Kidney (tissue), 13 donors: ENCODE measurements at regions not wholly inside any gene's neighbourhood (a gene's known extent, or its start where the extent isn't known, plus 50 kb on each side); places are given as distances from the start of the nearest gene placed in this dataset.

Experiments
- DNase-seq, 5 donors: peaks; one replicate each; pipeline ENCODE4 v3.0.0-alpha.2; 2013 to 2020
- FAIRE-seq: peaks from 2 replicates; lab custom pipeline; 2012; peaks lifted over from hg19 to GRCh38; lab: Jason Lieb, UNC
- H3K27ac ChIP-seq, 2 donors: one replicate each; pipeline ENCODE4 v1.7.0; 2013; ENCODE audit warnings: low read depth in 2 of 2, low read length in 2 of 2, inconsistent platforms in 1 of 2
- H3K27me3 ChIP-seq: one replicate; pipeline ENCODE4 v1.7.1; 2013; ENCODE audit warnings: low read length, inconsistent platforms; ENCODE audit not compliant: control insufficient read depth, insufficient read depth
- H3K36me3 ChIP-seq, 3 donors: one replicate each; pipeline versions ENCODE4 v1.7.0 to v1.7.1; 2013; ENCODE audit warnings: low read length in 3 of 3, control low read depth in 1 of 3, inconsistent platforms in 1 of 3; ENCODE audit not compliant: insufficient read depth in 3 of 3, control insufficient read depth in 2 of 3
- H3K4me1 ChIP-seq, 3 donors: one replicate each; pipeline versions ENCODE4 v1.7.0 to v1.7.1; 2013; ENCODE audit warnings: low read length in 3 of 3, inconsistent platforms in 1 of 3, low read depth in 1 of 3; ENCODE audit not compliant: control insufficient read depth in 2 of 3, insufficient read depth in 2 of 3
- H3K4me3 ChIP-seq, 3 donors: one replicate each; pipeline versions ENCODE4 v1.7.0 to v1.8.1; 2013; ENCODE audit warnings: low read length in 3 of 3, control low read depth in 1 of 3, inconsistent platforms in 1 of 3
- H3K9ac ChIP-seq, 3 donors: one replicate each; pipeline versions ENCODE4 v1.7.0 to v1.7.1; 2013; ENCODE audit warnings: low read length in 3 of 3, control low read depth in 1 of 3, inconsistent platforms in 1 of 3
- H3K9me3 ChIP-seq, 3 donors: one replicate each; pipeline versions ENCODE4 v1.7.0 to v1.7.1; 2013; ENCODE audit warnings: low read length in 3 of 3, control low read depth in 1 of 3, inconsistent platforms in 1 of 3; ENCODE audit not compliant: control insufficient read depth in 2 of 3, insufficient read depth in 1 of 3
- CTCF ChIP-seq: IDR thresholded peaks from 3 replicates; pipeline ENCODE4 v1.5.1; 2012; ENCODE audit warnings: mild to moderate bottlenecking, moderate library complexity, borderline replicate concordance; ENCODE audit not compliant: insufficient read depth; ENCODE audit errors: extremely low read depth
- intact Hi-C: fragments of 100-400 bp; cut with DNase I; formaldehyde crosslinking; loops from one replicate; pipeline ENCODE4 v1.11.1; 2022
- donor health status: control.
- donor health status: control.
- donor health status: control.
- donor health status: control.
- donor health status: control.
- donor health status: DM: yes; HTN: yes; CAD: no.
- donor health status: Normal renal cell carcinoma (clear cell type).

GRCh38 chr7:17227766-17228490, 70.5 kb upstream of the AHR start:
- no peak overlapping the region for H3K9ac ChIP-seq
- no peaks in the 10 kb centered on the region for H3K27me3 ChIP-seq
- H3K4me1 ChIP-seq, result no peaks in the 10 kb centered on the region
- intact Hi-C loops, result no loop called here
- no peak for TF ChIP-seq CTCF
- no peak overlapping the region for H3K27ac ChIP-seq
- H3K4me3 ChIP-seq, result no peak overlapping the region
- DNase-seq (no peak), FAIRE-seq (no peak)
- H3K9me3 ChIP-seq, result no peaks in the 10 kb centered on the region
- H3K36me3 ChIP-seq, result no peaks in the 10 kb centered on the region

DNA sequence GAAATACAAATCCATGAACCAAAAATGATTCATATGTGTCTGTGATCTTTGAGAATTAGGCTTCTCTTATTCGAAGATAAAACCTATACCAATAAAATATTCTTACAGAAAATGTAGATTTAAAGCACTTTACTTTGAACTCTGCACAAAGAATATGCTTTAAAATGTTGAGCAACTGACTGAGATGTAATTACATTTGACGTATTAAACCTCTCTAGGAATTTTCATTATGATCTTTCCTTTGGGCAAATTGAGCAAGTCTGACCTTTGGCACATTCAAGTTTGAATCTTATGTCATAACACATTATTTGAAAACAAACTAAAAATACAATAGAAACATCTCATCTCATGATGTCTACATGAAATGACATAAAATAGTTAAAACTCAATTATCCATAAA, 69.2 kb upstream of the AHR start:
- no peaks in the 10 kb centered on the region for H3K36me3 ChIP-seq
- H3K4me1 ChIP-seq, result no peaks in the 10 kb centered on the region
- DNase-seq (no peak), FAIRE-seq (peak; percentile 27)
- no peak overlapping the region for H3K27ac ChIP-seq
- no peaks in the 10 kb centered on the region for H3K9me3 ChIP-seq
- H3K9ac ChIP-seq, result no peak overlapping the region
- intact Hi-C loops, result no loop called here
- H3K27me3 ChIP-seq, result no peaks in the 10 kb centered on the region
- TF ChIP-seq CTCF, result no peak
- H3K4me3 ChIP-seq, result no peak overlapping the region

GRCh38 chr7:17230099-17230807, 68.2 kb upstream of the AHR start:
- Histone ChIP-seq H3K36me3 (no peaks in the 10 kb centered on the region), H3K4me1 (no peaks in the 10 kb centered on the region), H3K9me3 (no peaks in the 10 kb centered on the region), H3K27me3 (no peaks in the 10 kb centered on the region), H3K27ac (no peak overlapping the region), H3K4me3 (no peak overlapping the region), H3K9ac (no peak overlapping the region)
- TF ChIP-seq CTCF, result no peak
- DNase-seq (no peak), FAIRE-seq (no peak)
- intact Hi-C loops, result no loop called here
